ENCODE measurements at regions not wholly inside any gene's neighbourhood (a gene's known extent, or its start where the extent isn't known, plus 50 kb on each side); places are given as distances from the start of the nearest gene placed in this dataset.
"Not testable (repeated sequence)": the region's sequence is repeated elsewhere in the genome, so short reads cannot be mapped to it uniquely, and the experiment has no call there.

GRCh38 chr9:15372455-15372854 is 50.2 kb upstream of the SNAPC3 start:
- no peak for FAIRE-seq

DNA sequence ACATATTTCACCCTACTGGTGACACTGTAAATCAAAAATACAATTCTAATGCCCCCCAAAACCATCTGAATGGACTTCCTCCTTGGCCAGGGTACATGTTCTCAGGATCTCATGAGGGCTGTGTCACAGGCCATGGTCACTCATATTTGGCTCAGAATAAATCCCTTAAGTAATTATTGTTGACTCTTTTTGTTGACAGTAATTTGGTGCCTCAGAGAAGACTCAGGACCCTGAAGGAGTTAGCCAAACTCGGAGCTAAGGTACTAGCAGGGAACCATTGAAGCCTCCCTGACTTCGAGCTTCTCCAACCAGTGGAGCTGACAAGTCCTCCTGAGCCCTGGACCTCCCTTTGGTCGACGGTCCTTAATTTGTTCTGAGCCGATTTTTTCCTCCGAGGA is 51.2 kb upstream of the SNAPC3 start:
- no peak for FAIRE-seq

DNA sequence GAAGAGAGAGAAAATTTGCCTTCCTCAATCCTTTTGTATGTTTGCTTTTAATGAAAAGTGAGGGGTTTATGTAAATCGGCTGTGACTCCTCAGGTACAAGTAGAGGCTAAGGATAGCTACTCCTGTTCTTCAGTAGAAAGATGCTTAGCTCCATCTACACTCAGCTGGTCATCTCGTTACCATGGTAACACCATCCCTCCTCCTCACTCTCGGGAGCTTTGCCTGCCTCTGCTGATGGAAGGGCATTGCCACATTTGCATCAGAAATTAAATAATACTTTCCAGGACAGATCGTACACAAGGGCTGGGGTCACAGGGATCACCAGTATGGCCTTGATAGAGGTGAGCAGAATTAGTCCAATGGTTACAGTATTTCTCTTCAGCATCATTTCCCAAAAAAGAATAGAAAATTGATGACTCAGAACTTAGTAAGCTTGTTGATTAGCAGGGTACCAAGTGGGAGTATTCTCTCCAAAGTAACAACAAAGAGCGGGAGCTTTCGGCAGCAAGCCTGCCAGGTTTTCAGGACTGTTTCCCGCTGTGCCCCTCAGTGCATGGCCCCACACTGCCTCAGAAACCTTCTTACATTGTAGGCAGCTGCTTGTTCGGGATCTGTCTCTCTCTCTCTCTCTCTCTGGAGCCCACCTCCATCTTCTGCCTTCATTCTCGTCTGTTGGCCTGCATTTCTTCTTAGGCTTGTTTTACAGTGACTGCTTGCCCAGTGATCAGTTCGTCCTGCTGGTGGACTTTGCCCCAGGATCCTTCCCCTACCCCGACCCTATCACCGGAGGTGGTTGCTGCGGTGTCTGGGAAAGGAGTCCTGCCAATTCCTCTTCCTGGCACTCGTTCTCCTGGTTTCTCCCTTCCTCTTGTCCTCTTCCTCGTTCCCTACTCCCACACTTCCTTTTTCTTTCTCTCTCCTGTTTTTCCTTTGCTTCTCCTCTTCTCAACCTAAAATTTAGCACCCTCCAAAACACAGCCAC is 51.9 kb upstream of the SNAPC3 start:
- no peak for FAIRE-seq

GRCh38 chr9:15369871-15370270 is 52.8 kb upstream of the SNAPC3 start:
- peak; percentile 74 for FAIRE-seq

GRCh38 chr9:15369238-15369637 is 53.4 kb upstream of the SNAPC3 start:
- FAIRE-seq = no peak

DNA sequence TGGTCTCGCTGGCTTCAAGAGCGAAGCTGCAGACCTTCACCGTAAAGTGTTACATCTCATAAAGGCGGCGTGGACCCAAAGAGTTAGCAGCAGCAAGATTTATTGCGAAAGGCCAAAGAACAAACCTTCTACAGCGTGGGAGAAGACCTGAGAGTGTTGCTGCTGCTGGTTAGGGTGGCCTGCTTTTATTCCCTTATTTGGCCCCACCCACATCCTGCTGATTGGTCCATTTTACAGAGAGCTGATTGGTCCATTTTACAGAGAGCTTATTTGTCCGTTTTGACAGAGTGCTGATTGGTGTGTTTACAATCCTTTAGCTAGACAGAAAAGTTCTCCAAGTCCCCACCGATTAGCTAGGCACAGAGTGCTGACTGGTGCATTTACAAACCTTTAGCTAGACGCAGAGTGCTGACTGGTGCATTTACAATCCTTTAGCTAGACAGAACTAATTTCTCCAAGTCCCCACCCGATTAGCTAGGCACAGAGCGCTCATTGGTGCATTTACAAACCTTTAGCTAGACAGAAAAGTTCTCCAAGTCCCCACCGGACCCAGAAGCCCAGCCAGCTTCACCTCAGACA is 57.6 kb upstream of the SNAPC3 start:
- FAIRE-seq = not testable (repeated sequence)

- FAIRE-seq = no peak
Observed at GRCh38 chr9:15361737-15362136, 54.7 kb upstream of the TTC39B start.

- no peak for FAIRE-seq
Observed at GRCh38 chr9:15357050-15357653, 50.1 kb upstream of the TTC39B start.

Data from endometrium (tissue), 2 donors.